K562 (cell line): ENCODE measurements at regions not wholly inside any gene's neighbourhood (a gene's known extent, or its start where the extent isn't known, plus 50 kb on each side); places are given as distances from the start of the nearest gene placed in this dataset.

ENCODE experiments used
- NFYB ChIP-seq: IDR thresholded peaks from 2 replicates; pipeline ENCODE4 v1.6.1; 2011; ENCODE audit warnings: mild to moderate bottlenecking, moderate library complexity; ENCODE audit not compliant: insufficient read length; ENCODE audit errors: extremely low read depth
- POLR2AphosphoS5 ChIP-seq: IDR thresholded peaks from 2 replicates; pipeline ENCODE4 v1.6.1; 2011; ENCODE audit warnings: mild to moderate bottlenecking, low read depth, low read length, moderate library complexity; ENCODE audit not compliant: control insufficient read depth, insufficient read depth
- ZBTB17 ChIP-seq: fragments of 450-650 bp; formaldehyde crosslinking; IDR thresholded peaks from 2 replicates; pipeline ENCODE4 v1.4.0; 2020; ENCODE audit warnings: mild to moderate bottlenecking
- ZBTB7A ChIP-seq: IDR thresholded peaks from 2 replicates; pipeline ENCODE4 v1.6.1; 2011; ENCODE audit warnings: low read depth, mild to moderate bottlenecking, low read length, moderate library complexity, borderline replicate concordance; ENCODE audit not compliant: control insufficient read depth
- TF ChIP-seq, protein P1 (sequence below): sonication (generic); formaldehyde crosslinking; IDR thresholded peaks from 2 replicates; pipeline ENCODE4 v1.8.0; 2022; ENCODE audit warnings: mild to moderate bottlenecking, missing genetic modification reagents

DNA sequence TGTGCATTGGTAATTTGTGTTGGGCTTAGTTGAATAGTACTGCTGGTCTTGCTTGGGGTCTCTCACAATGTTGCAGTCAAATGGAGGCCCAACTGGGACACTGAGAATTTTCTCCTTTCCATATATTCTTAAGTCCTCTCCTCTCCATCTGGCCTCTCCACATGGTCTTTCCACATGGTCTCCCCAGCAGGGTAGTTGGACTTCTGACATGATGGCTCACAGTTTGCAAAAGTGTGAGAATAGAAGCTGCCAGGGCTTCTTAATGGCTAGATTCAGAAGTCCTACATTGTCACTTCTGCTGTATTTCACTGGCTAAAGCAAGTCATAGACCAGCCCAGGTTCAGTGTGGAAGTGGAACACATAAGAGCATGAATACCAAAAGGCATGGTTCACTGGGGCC, 318.5 kb upstream of the TNP1 start:
- TF ChIP-seq POLR2AphosphoS5 (no peak), ZBTB17 (CRISPR knock-in tag) (no peak), ZBTB7A (no peak), NFYB (no peak)
- TF ChIP-seq, protein P1, sequence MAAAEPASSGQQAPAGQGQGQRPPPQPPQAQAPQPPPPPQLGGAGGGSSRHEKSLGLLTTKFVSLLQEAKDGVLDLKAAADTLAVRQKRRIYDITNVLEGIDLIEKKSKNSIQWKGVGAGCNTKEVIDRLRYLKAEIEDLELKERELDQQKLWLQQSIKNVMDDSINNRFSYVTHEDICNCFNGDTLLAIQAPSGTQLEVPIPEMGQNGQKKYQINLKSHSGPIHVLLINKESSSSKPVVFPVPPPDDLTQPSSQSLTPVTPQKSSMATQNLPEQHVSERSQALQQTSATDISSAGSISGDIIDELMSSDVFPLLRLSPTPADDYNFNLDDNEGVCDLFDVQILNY (CRISPR knock-in tag) = no peak
